CD14-positive monocyte (primary cell): ENCODE measurements at regions not wholly inside any gene's neighbourhood (a gene's known extent, or its start where the extent isn't known, plus 50 kb on each side); places are given as distances from the start of the nearest gene placed in this dataset.

ENCODE experiments used
- DNase-seq, 3 donors: peaks; one replicate each; pipeline ENCODE4 v3.0.0-alpha.2; 2011 to 2022
- H2AFZ ChIP-seq: 2 replicates; pipeline ENCODE4 v1.6.0; 2012; ENCODE audit warnings: mild to moderate bottlenecking, low read depth, low read length, inconsistent platforms; ENCODE audit not compliant: insufficient read depth, poor library complexity, severe bottlenecking
- H3K27ac ChIP-seq, 2 donors: 1 replicate in 1 of 2; 2 replicates in 1 of 2; pipeline ENCODE4 v1.5.1; 2012 to 2013; ENCODE audit warnings: low read length in 2 of 2, control low read depth in 1 of 2, inconsistent platforms in 1 of 2, low read depth in 1 of 2, mild to moderate bottlenecking in 1 of 2
- H3K27me3 ChIP-seq, 2 donors: one replicate each; pipeline versions ENCODE4 v1.6.0 to v1.6.1; 2011 to 2013; ENCODE audit warnings: low read length in 2 of 2; ENCODE audit not compliant: control insufficient read depth in 2 of 2, insufficient read depth in 2 of 2
- H3K36me3 ChIP-seq, 2 donors: replicated peaks in 1 of 2; 1 replicate in 1 of 2; 2 replicates in 1 of 2; pipeline versions ENCODE4 v1.5.1 to v1.6.1; 2012 to 2013; ENCODE audit warnings: low read length in 2 of 2, control low read depth in 1 of 2, inconsistent platforms in 1 of 2, mild to moderate bottlenecking in 1 of 2; ENCODE audit not compliant: insufficient read depth in 2 of 2, control insufficient read depth in 1 of 2
- H3K4me1 ChIP-seq, 2 donors: 1 replicate in 1 of 2; 2 replicates in 1 of 2; pipeline versions ENCODE4 v1.5.1 to v1.6.1; 2012 to 2013; ENCODE audit warnings: low read length in 2 of 2, control low read depth in 1 of 2, inconsistent platforms in 1 of 2, mild to moderate bottlenecking in 1 of 2, moderate library complexity in 1 of 2; ENCODE audit not compliant: insufficient read depth in 2 of 2, control insufficient read depth in 1 of 2
- H3K4me2 ChIP-seq: replicated peaks from 2 replicates; pipeline ENCODE3; 2012; ENCODE audit warnings: low read length, moderate library complexity, mild to moderate bottlenecking; ENCODE audit not compliant: poor library complexity, severe bottlenecking; ENCODE audit errors: extremely low read depth
- H3K4me3 ChIP-seq, 3 experiments: fragments of 200-600 bp in 1 of 3; sonication (generic) in 1 of 3; replicated peaks in 1 of 3; 1 replicate in 2 of 3; 2 replicates in 1 of 3; pipeline ENCODE4 v1.5.1; 2011 to 2013; ENCODE audit warnings: low read length in 3 of 3, mild to moderate bottlenecking in 3 of 3, control low read depth in 2 of 3, low read depth in 2 of 3, inconsistent platforms in 1 of 3, moderate library complexity in 1 of 3
- H3K79me2 ChIP-seq: 2 replicates; pipeline ENCODE4 v1.6.0; 2012; ENCODE audit warnings: mild to moderate bottlenecking, control low read depth, inconsistent platforms, low read length, moderate library complexity; ENCODE audit not compliant: insufficient read depth
- H3K9ac ChIP-seq: 2 replicates; pipeline ENCODE4 v1.6.0; 2017; ENCODE audit warnings: low read length, mild to moderate bottlenecking; ENCODE audit not compliant: insufficient read depth, poor library complexity, severe bottlenecking
- H3K9me3 ChIP-seq, 2 donors: replicated peaks in 1 of 2; 1 replicate in 1 of 2; 2 replicates in 1 of 2; pipeline versions ENCODE4 v1.5.1 to v1.6.1; 2012 to 2013; ENCODE audit warnings: low read length in 2 of 2, control low read depth in 1 of 2; ENCODE audit not compliant: control insufficient read depth in 1 of 2, insufficient read depth in 1 of 2
- H4K20me1 ChIP-seq: 2 replicates; pipeline ENCODE4 v1.6.0; 2012; ENCODE audit warnings: mild to moderate bottlenecking, low read length, control low read depth, moderate library complexity; ENCODE audit not compliant: insufficient read depth
- H3K27ac Mint-ChIP-seq, 7 donors: one replicate each; pipeline ENCODE4 v1.8.0; 2020; ENCODE audit warnings: mild to moderate bottlenecking in 7 of 7, mixed read lengths in 7 of 7, moderate library complexity in 6 of 7, inconsistent platforms in 2 of 7
- H3K27me3 Mint-ChIP-seq, 3 donors: one replicate each; pipeline ENCODE4 v1.8.0; 2021 to 2022; ENCODE audit warnings: low read depth in 3 of 3, mild to moderate bottlenecking in 3 of 3, mixed read lengths in 3 of 3, moderate library complexity in 3 of 3, inconsistent platforms in 1 of 3
- H3K36me3 Mint-ChIP-seq, 2 donors: one replicate each; pipeline ENCODE4 v1.8.0; 2020; ENCODE audit warnings: mixed read lengths in 2 of 2, inconsistent platforms in 1 of 2, mild to moderate bottlenecking in 1 of 2
- H3K4me1 Mint-ChIP-seq: one replicate; pipeline ENCODE4 v1.8.0; 2020; ENCODE audit warnings: mild to moderate bottlenecking, mixed read lengths
- H3K4me3 Mint-ChIP-seq, 2 donors: one replicate each; pipeline ENCODE4 v1.8.0; 2020; ENCODE audit warnings: mild to moderate bottlenecking in 2 of 2, mixed read lengths in 2 of 2, moderate library complexity in 1 of 2
- H3K9me3 Mint-ChIP-seq, 7 donors: one replicate each; pipeline ENCODE4 v1.8.0; 2020 to 2022; ENCODE audit warnings: mixed read lengths in 7 of 7, mild to moderate bottlenecking in 6 of 7, moderate library complexity in 6 of 7, inconsistent platforms in 2 of 7
- whole genome bisulfite sequencing: methylation state at CpG from one replicate; pipeline ENCODE4 v1.1.5; 2013; ENCODE audit warnings: missing lambda C conversion rate; ENCODE audit not compliant: insufficient coverage; 5-methylcytosine and 5-hydroxymethylcytosine counted together
- intact Hi-C, 2 donors: fragments of 100-400 bp; cut with micrococcal nuclease; formaldehyde crosslinking; loops; one replicate each; pipeline versions ENCODE4 v1.15.0 to v1.15.1; 2023
- TF ChIP-seq, protein P1 (sequence below): fragments of 200-600 bp; IDR thresholded peaks from one replicate; pipeline ENCODE4 v1.8.0; 2022; ENCODE audit warnings: antibody characterized with exemption, mild to moderate bottlenecking

- Histone ChIP-seq H2AFZ (no peak overlapping the region), H3K9me3 (no peaks in the 10 kb centered on the region), H3K79me2 (no peaks in the 10 kb centered on the region), H3K4me1 (no peaks in the 10 kb centered on the region), H3K27ac (no peak overlapping the region), H3K4me2 (no peak overlapping the region), H3K27me3 (peaks cover 0 to 25% of the 10 kb centered on the region in 2 donors), H3K9ac (no peak overlapping the region), H3K4me3 (no peak overlapping the region), H3K36me3 (no peaks in the 10 kb centered on the region), H4K20me1 (no peaks in the 10 kb centered on the region)
- intact Hi-C loops, result no loop called here
- Mint-ChIP-seq H3K36me3 (no peaks in the 10 kb centered on the region), H3K27me3 (peaks cover 25 to 38% (median 26%) of the 10 kb centered on the region in 3 donors), H3K27ac (no peak overlapping the region), H3K4me3 (no peak overlapping the region), H3K9me3 (peaks cover 0 to 2% (median 0%) of the 10 kb centered on the region in 7 donors), H3K4me1 (peaks cover 3% of the 10 kb centered on the region)
- TF ChIP-seq, protein P1, sequence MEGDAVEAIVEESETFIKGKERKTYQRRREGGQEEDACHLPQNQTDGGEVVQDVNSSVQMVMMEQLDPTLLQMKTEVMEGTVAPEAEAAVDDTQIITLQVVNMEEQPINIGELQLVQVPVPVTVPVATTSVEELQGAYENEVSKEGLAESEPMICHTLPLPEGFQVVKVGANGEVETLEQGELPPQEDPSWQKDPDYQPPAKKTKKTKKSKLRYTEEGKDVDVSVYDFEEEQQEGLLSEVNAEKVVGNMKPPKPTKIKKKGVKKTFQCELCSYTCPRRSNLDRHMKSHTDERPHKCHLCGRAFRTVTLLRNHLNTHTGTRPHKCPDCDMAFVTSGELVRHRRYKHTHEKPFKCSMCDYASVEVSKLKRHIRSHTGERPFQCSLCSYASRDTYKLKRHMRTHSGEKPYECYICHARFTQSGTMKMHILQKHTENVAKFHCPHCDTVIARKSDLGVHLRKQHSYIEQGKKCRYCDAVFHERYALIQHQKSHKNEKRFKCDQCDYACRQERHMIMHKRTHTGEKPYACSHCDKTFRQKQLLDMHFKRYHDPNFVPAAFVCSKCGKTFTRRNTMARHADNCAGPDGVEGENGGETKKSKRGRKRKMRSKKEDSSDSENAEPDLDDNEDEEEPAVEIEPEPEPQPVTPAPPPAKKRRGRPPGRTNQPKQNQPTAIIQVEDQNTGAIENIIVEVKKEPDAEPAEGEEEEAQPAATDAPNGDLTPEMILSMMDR, result no peak
- no peak for DNase-seq
- WGBS, result 95% methylated on average over 7 of the region's 16 CpGs
Measured at GRCh38 chr17:79179334-79179733, 104.7 kb downstream of the ENGASE start.

- Histone ChIP-seq H3K9ac (no peak overlapping the region), H3K79me2 (no peaks in the 10 kb centered on the region), H4K20me1 (no peaks in the 10 kb centered on the region), H3K27me3 (peaks cover 0 to 14% of the 10 kb centered on the region in 2 donors), H2AFZ (no peak overlapping the region), H3K27ac (no peak overlapping the region), H3K4me3 (no peak overlapping the region), H3K4me1 (no peaks in the 10 kb centered on the region), H3K4me2 (no peak overlapping the region), H3K9me3 (no peaks in the 10 kb centered on the region), H3K36me3 (no peaks in the 10 kb centered on the region)
- H3K36me3 Mint-ChIP-seq, result no peaks in the 10 kb centered on the region
- peaks cover 0 to 2% (median 0%) of the 10 kb centered on the region in 7 donors for H3K9me3 Mint-ChIP-seq
- no peak for DNase-seq
- 88% methylated on average over 19 of the region's 20 CpGs for WGBS
- no peaks in the 10 kb centered on the region for H3K4me1 Mint-ChIP-seq
- H3K27me3 Mint-ChIP-seq, result peaks cover 15 to 26% (median 17%) of the 10 kb centered on the region in 3 donors
- intact Hi-C loops, result no loop called here
- TF ChIP-seq, protein P1, result no peak
- no peak overlapping the region for H3K4me3 Mint-ChIP-seq
- H3K27ac Mint-ChIP-seq, result no peak overlapping the region
Measured at GRCh38 chr17:79177877-79178276, 103.3 kb downstream of the ENGASE start.
